ENCODE measurements at regions not wholly inside any gene's neighbourhood (a gene's known extent, or its start where the extent isn't known, plus 50 kb on each side); places are given as distances from the start of the nearest gene placed in this dataset.

DNA sequence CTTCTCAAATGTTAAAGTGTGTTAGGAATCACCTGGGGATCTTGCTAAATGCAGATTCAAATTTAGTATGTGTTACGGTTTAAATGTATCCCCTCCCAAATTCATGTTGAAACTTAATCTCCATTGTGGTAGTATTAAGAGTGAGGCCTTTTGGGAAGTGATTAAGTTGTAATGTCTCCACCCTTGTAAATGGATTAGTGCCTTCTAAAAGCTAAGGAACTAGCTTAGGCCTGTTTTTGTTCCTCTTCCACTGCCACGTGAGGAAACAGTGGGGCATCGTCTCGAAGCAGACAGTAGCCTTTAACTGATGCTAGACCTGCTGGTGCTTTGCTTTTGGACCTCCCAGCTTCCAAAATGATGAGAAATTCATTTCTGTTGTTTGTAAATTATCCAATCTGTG is 52.3 kb upstream of the SEMA3D start:
- no peak for TF ChIP-seq CTCF (conservative IDR thresholded peaks at IDR 0.05; ENCODE audit: low read depth, low read length)
- no peaks in the 10 kb centered on the region for H4K20me1 ChIP-seq (ENCODE audit: insufficient read depth)
- H3K9ac ChIP-seq = no peak overlapping the region
- no peak overlapping the region for H3K4me3 ChIP-seq (IDR thresholded peaks at IDR 0.05; ENCODE audit: insufficient read depth, low read depth, low read length)
- H3K79me2 ChIP-seq (ENCODE audit: insufficient read depth, low read depth) = no peaks in the 10 kb centered on the region
- H3K36me3 ChIP-seq (ENCODE audit: insufficient read depth) = no peaks in the 10 kb centered on the region
- H2AFZ ChIP-seq (ENCODE audit: low read depth) = no peak overlapping the region
- H3K27ac ChIP-seq = no peak overlapping the region
- H3K27me3 ChIP-seq (ENCODE audit: insufficient read depth, low read depth) = no peaks in the 10 kb centered on the region
- no peak overlapping the region for H3K4me2 ChIP-seq
- H3K4me1 ChIP-seq (ENCODE audit: low read depth, poor library complexity, severe bottlenecking) = no peaks in the 10 kb centered on the region

DNA sequence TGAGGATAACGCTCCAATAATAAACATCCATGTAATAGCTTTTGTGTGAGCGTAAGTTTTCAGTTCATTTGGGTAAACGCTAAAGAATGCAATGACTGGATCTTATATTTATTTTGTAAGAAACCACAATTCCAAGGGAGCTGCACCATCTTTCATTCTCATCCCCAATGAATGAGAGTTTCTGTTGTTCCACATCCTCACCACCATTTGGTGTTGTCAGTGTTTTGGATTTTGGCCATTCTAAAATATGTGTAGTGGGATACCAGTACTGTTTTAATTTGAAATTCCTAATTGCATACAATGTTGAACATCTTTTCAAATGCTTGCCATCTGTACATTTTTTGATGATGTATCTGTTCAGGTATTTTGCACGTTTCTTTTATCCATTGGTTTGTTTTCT is 50.9 kb upstream of the SEMA3D start:
- H3K36me3 ChIP-seq (ENCODE audit: insufficient read depth) = no peaks in the 10 kb centered on the region

More for the DNA sequence above, 50.9 kb upstream of the SEMA3D start:
- Histone ChIP-seq H3K4me1 (ENCODE audit: low read depth, poor library complexity, severe bottlenecking) (no peaks in the 10 kb centered on the region), H4K20me1 (ENCODE audit: insufficient read depth) (no peaks in the 10 kb centered on the region), H3K27me3 (ENCODE audit: insufficient read depth, low read depth) (no peaks in the 10 kb centered on the region), H3K4me3 (IDR thresholded peaks at IDR 0.05; ENCODE audit: insufficient read depth, low read depth, low read length) (no peak overlapping the region), H3K4me2 (no peak overlapping the region), H3K27ac (no peak overlapping the region), H3K79me2 (ENCODE audit: insufficient read depth, low read depth) (no peaks in the 10 kb centered on the region), H2AFZ (ENCODE audit: low read depth) (no peak overlapping the region), H3K9ac (no peak overlapping the region)
- no peak for TF ChIP-seq CTCF (conservative IDR thresholded peaks at IDR 0.05; ENCODE audit: low read depth, low read length)
